Brain microvascular endothelial cell (primary cell): ENCODE measurements at regions not wholly inside any gene's neighbourhood (a gene's known extent, or its start where the extent isn't known, plus 50 kb on each side); places are given as distances from the start of the nearest gene placed in this dataset.

ENCODE experiments used
- DNase-seq: peaks from one replicate; pipeline ENCODE4 v3.0.0-alpha.2; 2020
- H3K27ac ChIP-seq: fragments of 250-450 bp; sonication (Bioruptor Pico); 2 replicates; pipeline ENCODE4 v1.5.1; 2020; ENCODE audit warnings: mild to moderate bottlenecking, moderate library complexity
- H3K27me3 ChIP-seq: fragments of 250-450 bp; sonication (Bioruptor Pico); replicated peaks from 2 replicates; pipeline ENCODE4 v1.5.1; 2020; ENCODE audit warnings: mild to moderate bottlenecking
- H3K36me3 ChIP-seq: fragments of 250-450 bp; sonication (Bioruptor Pico); replicated peaks from 2 replicates; pipeline ENCODE4 v1.5.1; 2020; ENCODE audit warnings: mild to moderate bottlenecking
- H3K4me3 ChIP-seq: 2 replicates; pipeline ENCODE4 v1.5.1; 2011; ENCODE audit warnings: low read depth, mild to moderate bottlenecking, control low read depth, low read length, moderate library complexity
- CTCF ChIP-seq: IDR thresholded peaks from 2 replicates; pipeline ENCODE4 v1.5.1; 2011; ENCODE audit warnings: low read depth, mild to moderate bottlenecking, moderate library complexity, low read length, control low read depth, inconsistent platforms; ENCODE audit errors: missing control alignments
- in situ Hi-C: cut with HindIII; loops from 2 replicates; pipeline ENCODE4 v1.10.0; 2017; ENCODE audit warnings: low sequenced_read_pairs, low pct_ligation_motif_present

DNA sequence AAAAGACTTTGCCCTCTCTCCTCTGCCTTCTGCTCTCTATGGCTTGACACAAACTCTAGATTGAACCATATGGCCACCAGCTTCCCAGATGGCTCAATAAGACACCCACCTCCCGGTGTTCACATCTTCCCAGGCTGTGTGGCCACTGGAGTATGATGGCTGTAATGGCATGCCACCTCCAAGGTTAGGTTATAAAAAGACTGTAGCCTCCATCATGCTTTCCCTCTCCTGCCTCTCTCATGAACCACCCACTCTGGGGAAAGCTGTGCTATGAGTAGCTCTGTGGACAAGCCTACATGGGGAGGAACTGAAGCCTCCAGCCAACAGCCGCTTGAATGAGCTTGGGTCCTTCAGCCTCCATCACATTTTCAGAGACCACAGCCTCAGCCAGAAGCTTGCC lies 479.2 kb downstream of the MIAT start:
- H3K27me3 ChIP-seq = no peaks in the 10 kb centered on the region
- H3K4me3 ChIP-seq = no peak overlapping the region
- no peak for DNase-seq
- no peak for TF ChIP-seq CTCF
- no peaks in the 10 kb centered on the region for H3K36me3 ChIP-seq
- H3K27ac ChIP-seq = no peak overlapping the region
- in situ Hi-C loops = no loop called here

GRCh38 chr22:27137871-27138337 lies 480.5 kb downstream of the MIAT start:
- TF ChIP-seq CTCF = no peak
- Histone ChIP-seq H3K36me3 (no peaks in the 10 kb centered on the region), H3K27ac (no peak overlapping the region), H3K4me3 (no peak overlapping the region), H3K27me3 (no peaks in the 10 kb centered on the region)
- DNase-seq = no peak
- in situ Hi-C loops = no loop called here

- in situ Hi-C loops = no loop called here
- TF ChIP-seq CTCF = no peak
- no peak overlapping the region for H3K4me3 ChIP-seq
- no peak overlapping the region for H3K27ac ChIP-seq
- no peaks in the 10 kb centered on the region for H3K36me3 ChIP-seq
- no peaks in the 10 kb centered on the region for H3K27me3 ChIP-seq
- DNase-seq = no peak
Observed at GRCh38 chr22:27138471-27138870, 481.1 kb downstream of the MIAT start.

DNA sequence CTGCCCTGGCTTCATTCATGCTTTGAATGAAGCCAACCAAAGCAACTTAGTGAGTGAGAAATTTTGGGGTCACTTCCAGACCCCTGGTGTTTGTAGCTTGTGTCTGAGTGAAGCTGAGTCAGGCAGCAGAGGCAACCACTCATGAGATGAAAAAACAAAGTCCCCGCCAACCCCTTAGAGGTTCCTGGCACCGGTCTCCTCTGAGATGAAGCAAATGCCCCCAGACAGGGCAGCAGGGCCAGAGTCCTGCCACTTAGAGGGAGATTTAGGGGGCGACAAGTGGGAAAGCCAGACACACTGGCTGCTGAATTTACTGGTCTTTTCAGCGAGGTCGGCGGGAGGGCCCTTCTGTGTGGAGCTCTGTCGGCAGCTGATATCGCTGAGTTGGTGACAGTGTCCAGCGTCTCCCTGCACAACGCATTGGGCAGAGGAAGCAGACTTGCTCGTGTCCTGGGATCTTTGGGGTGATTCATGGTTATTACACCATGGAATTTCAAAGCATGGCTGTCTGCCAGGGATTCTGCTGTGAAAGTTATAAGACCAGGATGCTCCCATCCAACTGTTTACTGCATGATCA lies 482.6 kb downstream of the MIAT start:
- H3K4me3 ChIP-seq = no peak overlapping the region
- H3K27ac ChIP-seq = peak overlapping the region; percentile 82
- no peaks in the 10 kb centered on the region for H3K36me3 ChIP-seq
- no peak for TF ChIP-seq CTCF
- DNase-seq = peak; percentile 93
- in situ Hi-C loops = no loop called here
- H3K27me3 ChIP-seq = no peaks in the 10 kb centered on the region

DNA sequence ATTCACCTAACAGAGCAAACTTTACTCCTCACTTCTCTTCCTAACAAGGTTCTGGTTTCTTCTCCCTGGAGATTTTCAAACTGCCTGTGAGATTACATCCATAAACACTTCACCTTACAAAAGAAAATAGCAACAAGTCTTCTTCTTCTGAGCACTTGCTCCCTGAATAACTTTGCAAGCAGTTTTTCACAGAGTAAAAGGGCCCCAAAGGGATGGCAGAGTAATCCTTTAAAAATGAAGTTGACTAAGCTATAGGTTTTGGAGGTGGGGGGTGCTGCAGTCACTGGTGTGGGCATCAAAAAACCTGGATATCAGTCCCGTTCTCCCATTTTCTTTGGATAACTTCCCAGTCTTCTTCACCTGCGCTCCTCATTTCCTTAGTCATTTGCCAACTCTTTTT lies 484.9 kb downstream of the MIAT start:
- no peaks in the 10 kb centered on the region for H3K27me3 ChIP-seq
- in situ Hi-C loops = no loop called here

More for the DNA sequence above, 484.9 kb downstream of the MIAT start:
- Histone ChIP-seq H3K27ac (no peak overlapping the region), H3K4me3 (no peak overlapping the region), H3K36me3 (no peaks in the 10 kb centered on the region)
- no peak for TF ChIP-seq CTCF
- DNase-seq = no peak
